ENCODE measurements at regions not wholly inside any gene's neighbourhood (a gene's known extent, or its start where the extent isn't known, plus 50 kb on each side); places are given as distances from the start of the nearest gene placed in this dataset.

DNA sequence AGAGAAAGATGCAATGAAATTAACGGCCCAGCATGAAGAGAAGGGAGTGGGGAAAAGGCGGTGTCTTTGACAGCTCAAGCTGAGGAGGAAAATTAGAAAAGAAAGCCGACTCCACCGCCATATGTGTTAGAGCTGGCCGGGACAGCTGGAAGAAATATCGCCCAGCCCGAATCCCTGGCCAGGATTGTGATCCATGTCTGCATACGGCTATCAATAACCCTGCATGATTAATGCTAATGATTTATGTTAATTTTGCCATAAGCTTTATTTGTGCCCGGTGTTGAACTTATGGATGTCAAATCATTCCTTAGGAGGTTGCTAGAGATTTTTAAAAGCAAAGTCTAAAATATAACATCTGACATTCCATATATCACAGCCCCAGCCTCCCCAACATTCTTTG lies 263.4 kb upstream of the ZNF507 start:
- no peak for TF ChIP-seq CTCF (IDR thresholded peaks at IDR 0.05)
- no peak for TF ChIP-seq ZFX (IDR thresholded peaks at IDR 0.05; ENCODE audit: borderline replicate concordance)
